WTC11 (cell line): ENCODE measurements at regions not wholly inside any gene's neighbourhood (a gene's known extent, or its start where the extent isn't known, plus 50 kb on each side); places are given as distances from the start of the nearest gene placed in this dataset.

Experiments used
- ATAC-seq: fragments of 200-7000 bp; cut with Tn5 transposase; 2 replicates; pipeline ENCODE4 v1.10.0; 2021; ENCODE audit warnings: mild to moderate bottlenecking, moderate library complexity
- CTCF ChIA-PET: fragments of 300-600 bp; sonication (Branson Sonifier 250); formaldehyde crosslinking; loops from one replicate; lab custom pipeline; 2021; ENCODE audit warnings: antibody characterized with exemption; lab: Charles Lee
- POLR2A ChIA-PET: fragments of 350-600 bp; sonication (Branson Sonifier 250); formaldehyde crosslinking; loops from one replicate; lab custom pipeline; 2021; ENCODE audit warnings: antibody characterized with exemption; lab: Charles Lee
- DNase-seq: peaks from one replicate; pipeline ENCODE4 v3.0.0; 2021; ENCODE audit warnings: low spot score
- H3K27ac Mint-ChIP-seq: 2 replicates; pipeline ENCODE4 v1.8.0; 2021; ENCODE audit warnings: mixed read lengths
- H3K27me3 Mint-ChIP-seq: 2 replicates; pipeline ENCODE4 v1.8.0; 2021; ENCODE audit warnings: low read depth, mild to moderate bottlenecking, moderate library complexity, mixed read lengths
- H3K36me3 Mint-ChIP-seq: 2 replicates; pipeline ENCODE4 v1.8.0; 2021; ENCODE audit warnings: mixed read lengths
- H3K4me1 Mint-ChIP-seq: 2 replicates; pipeline ENCODE4 v1.8.0; 2022; ENCODE audit warnings: mixed read lengths
- H3K4me3 Mint-ChIP-seq: 2 replicates; pipeline ENCODE4 v1.8.0; 2021; ENCODE audit warnings: mild to moderate bottlenecking, moderate library complexity, mixed read lengths
- H3K9me3 Mint-ChIP-seq: 2 replicates; pipeline ENCODE4 v1.8.0; 2021; ENCODE audit warnings: mixed read lengths
- ATF3 ChIP-seq: sonication (generic); formaldehyde crosslinking; conservative IDR thresholded peaks from 2 replicates; pipeline ENCODE4 v1.8.1; 2022; ENCODE audit warnings: mild to moderate bottlenecking, missing genetic modification reagents
- CDX4 ChIP-seq: fragments of 250-450 bp; sonication (Bioruptor Pico); IDR thresholded peaks from 2 replicates; pipeline ENCODE4 v1.9.0; 2021; ENCODE audit warnings: moderate library complexity, mild to moderate bottlenecking, inconsistent platforms, borderline replicate concordance
- FOXK1 ChIP-seq: sonication (generic); formaldehyde crosslinking; IDR thresholded peaks from 2 replicates; pipeline ENCODE4 v1.8.0; 2022; ENCODE audit warnings: mild to moderate bottlenecking, moderate library complexity, missing genetic modification reagents
- GRHL2 ChIP-seq: fragments of 250-450 bp; sonication (Bioruptor Pico); IDR thresholded peaks from 2 replicates; pipeline ENCODE4 v1.8.0; 2022; ENCODE audit warnings: mild to moderate bottlenecking, moderate library complexity; ENCODE audit not compliant: insufficient replicate concordance, severe bottlenecking
- KAT7 ChIP-seq: sonication (generic); formaldehyde crosslinking; IDR thresholded peaks from 2 replicates; pipeline ENCODE4 v1.8.1; 2023; ENCODE audit warnings: missing genetic modification reagents, mild to moderate bottlenecking, borderline replicate concordance
- NR1H2 ChIP-seq: sonication (generic); formaldehyde crosslinking; IDR thresholded peaks from 2 replicates; pipeline ENCODE4 v1.9.0; 2021; ENCODE audit warnings: mild to moderate bottlenecking, moderate library complexity, missing genetic modification reagents
- PRDM15 ChIP-seq: sonication (generic); formaldehyde crosslinking; IDR thresholded peaks from 2 replicates; pipeline ENCODE4 v1.8.0; 2022; ENCODE audit warnings: missing genetic modification reagents
- PRRX2 ChIP-seq: fragments of 250-450 bp; sonication (Bioruptor Pico); IDR thresholded peaks from 2 replicates; pipeline ENCODE4 v1.8.0; 2021; ENCODE audit warnings: mild to moderate bottlenecking
- ZNF317 ChIP-seq: sonication (generic); formaldehyde crosslinking; IDR thresholded peaks from 2 replicates; pipeline ENCODE4 v1.8.1; 2023; ENCODE audit warnings: low read depth, mild to moderate bottlenecking, moderate library complexity, missing genetic modification reagents, borderline replicate concordance
- TF ChIP-seq, protein P1 (sequence below): fragments of 250-450 bp; sonication (Bioruptor Pico); conservative IDR thresholded peaks from 2 replicates; pipeline ENCODE4 v1.9.0; 2021; ENCODE audit warnings: mild to moderate bottlenecking
- TF ChIP-seq, protein P2 (sequence below): sonication (generic); formaldehyde crosslinking; IDR thresholded peaks from 2 replicates; pipeline ENCODE4 v1.8.1; 2023; ENCODE audit warnings: mild to moderate bottlenecking, missing genetic modification reagents, borderline replicate concordance
- TF ChIP-seq, protein P3 (sequence below): fragments of 200-600 bp; IDR thresholded peaks from 2 replicates; pipeline ENCODE4 v1.8.0; 2022; ENCODE audit warnings: antibody characterized with exemption

GRCh38 chr17:34173241-34173640 is 81.8 kb upstream of the CCL2 start:
- peaks cover 27% of the 10 kb centered on the region for H3K9me3 Mint-ChIP-seq
- ChIA-PET CTCF (no interaction called here), POLR2A (no interaction called here)
- TF ChIP-seq ATF3 (CRISPR knock-in tag), result no peak
- H3K4me3 Mint-ChIP-seq, result no peak overlapping the region
- no peaks in the 10 kb centered on the region; the same call in 1 of the 2 replicates for H3K27me3 Mint-ChIP-seq
- H3K27ac Mint-ChIP-seq, result no peak overlapping the region
- H3K36me3 Mint-ChIP-seq, result peaks cover 9% of the 10 kb centered on the region
- peaks cover 40% of the 10 kb centered on the region for H3K4me1 Mint-ChIP-seq
- ATAC-seq, result no peak
- no peak for DNase-seq

- TF ChIP-seq CDX4 (CRISPR knock-in tag) (no peak), FOXK1 (no peak), KAT7 (no peak), ZNF317 (CRISPR knock-in tag) (no peak), PRRX2 (no peak), NR1H2 (CRISPR knock-in tag) (no peak), GRHL2 (CRISPR knock-in tag) (no peak), PRDM15 (CRISPR knock-in tag) (no peak)
- TF ChIP-seq, protein P1, sequence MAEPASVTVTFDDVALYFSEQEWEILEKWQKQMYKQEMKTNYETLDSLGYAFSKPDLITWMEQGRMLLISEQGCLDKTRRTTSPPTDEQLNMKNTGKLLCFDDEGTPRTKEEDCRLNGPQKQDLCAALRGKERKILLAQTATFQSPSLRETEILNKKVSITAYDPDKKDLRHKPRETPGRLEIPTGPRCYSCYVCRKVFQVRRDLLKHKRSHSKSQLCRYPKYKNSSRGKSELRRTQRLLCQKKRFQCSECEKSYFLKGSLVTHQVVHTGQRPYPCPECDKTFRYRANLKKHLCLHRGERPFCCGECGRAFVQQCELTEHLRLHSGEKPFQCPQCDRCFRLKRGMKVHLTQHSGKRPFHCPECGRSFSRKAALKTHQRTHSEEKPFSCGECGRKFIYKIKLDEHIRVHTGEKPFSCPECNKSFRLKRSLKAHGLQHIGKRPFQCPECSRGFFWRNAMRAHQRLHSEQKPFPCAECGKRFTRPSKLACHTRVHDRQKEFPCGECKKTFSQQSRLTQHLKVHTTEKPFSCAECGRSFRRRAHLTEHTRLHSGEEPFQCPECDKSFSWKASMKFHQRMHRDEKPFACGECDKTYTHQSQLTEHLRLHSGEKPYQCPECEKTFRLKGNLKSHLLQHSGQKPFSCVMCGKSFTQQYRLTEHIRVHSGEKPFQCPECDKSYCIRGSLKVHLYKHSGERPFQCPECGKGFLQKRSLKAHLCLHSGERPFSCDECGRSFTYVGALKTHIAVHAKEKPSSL, result no peak
- TF ChIP-seq, protein P2, sequence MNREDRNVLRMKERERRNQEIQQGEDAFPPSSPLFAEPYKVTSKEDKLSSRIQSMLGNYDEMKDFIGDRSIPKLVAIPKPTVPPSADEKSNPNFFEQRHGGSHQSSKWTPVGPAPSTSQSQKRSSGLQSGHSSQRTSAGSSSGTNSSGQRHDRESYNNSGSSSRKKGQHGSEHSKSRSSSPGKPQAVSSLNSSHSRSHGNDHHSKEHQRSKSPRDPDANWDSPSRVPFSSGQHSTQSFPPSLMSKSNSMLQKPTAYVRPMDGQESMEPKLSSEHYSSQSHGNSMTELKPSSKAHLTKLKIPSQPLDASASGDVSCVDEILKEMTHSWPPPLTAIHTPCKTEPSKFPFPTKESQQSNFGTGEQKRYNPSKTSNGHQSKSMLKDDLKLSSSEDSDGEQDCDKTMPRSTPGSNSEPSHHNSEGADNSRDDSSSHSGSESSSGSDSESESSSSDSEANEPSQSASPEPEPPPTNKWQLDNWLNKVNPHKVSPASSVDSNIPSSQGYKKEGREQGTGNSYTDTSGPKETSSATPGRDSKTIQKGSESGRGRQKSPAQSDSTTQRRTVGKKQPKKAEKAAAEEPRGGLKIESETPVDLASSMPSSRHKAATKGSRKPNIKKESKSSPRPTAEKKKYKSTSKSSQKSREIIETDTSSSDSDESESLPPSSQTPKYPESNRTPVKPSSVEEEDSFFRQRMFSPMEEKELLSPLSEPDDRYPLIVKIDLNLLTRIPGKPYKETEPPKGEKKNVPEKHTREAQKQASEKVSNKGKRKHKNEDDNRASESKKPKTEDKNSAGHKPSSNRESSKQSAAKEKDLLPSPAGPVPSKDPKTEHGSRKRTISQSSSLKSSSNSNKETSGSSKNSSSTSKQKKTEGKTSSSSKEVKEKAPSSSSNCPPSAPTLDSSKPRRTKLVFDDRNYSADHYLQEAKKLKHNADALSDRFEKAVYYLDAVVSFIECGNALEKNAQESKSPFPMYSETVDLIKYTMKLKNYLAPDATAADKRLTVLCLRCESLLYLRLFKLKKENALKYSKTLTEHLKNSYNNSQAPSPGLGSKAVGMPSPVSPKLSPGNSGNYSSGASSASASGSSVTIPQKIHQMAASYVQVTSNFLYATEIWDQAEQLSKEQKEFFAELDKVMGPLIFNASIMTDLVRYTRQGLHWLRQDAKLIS (CRISPR knock-in tag), result no peak
- TF ChIP-seq, protein P3, sequence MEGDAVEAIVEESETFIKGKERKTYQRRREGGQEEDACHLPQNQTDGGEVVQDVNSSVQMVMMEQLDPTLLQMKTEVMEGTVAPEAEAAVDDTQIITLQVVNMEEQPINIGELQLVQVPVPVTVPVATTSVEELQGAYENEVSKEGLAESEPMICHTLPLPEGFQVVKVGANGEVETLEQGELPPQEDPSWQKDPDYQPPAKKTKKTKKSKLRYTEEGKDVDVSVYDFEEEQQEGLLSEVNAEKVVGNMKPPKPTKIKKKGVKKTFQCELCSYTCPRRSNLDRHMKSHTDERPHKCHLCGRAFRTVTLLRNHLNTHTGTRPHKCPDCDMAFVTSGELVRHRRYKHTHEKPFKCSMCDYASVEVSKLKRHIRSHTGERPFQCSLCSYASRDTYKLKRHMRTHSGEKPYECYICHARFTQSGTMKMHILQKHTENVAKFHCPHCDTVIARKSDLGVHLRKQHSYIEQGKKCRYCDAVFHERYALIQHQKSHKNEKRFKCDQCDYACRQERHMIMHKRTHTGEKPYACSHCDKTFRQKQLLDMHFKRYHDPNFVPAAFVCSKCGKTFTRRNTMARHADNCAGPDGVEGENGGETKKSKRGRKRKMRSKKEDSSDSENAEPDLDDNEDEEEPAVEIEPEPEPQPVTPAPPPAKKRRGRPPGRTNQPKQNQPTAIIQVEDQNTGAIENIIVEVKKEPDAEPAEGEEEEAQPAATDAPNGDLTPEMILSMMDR, result no peak
- DNase-seq, result no peak
- Mint-ChIP-seq H3K36me3 (peaks cover 9% of the 10 kb centered on the region), H3K27ac (no peak overlapping the region), H3K27me3 (no peaks in the 10 kb centered on the region), H3K9me3 (peaks cover 27% of the 10 kb centered on the region), H3K4me1 (peaks cover 44% of the 10 kb centered on the region), H3K4me3 (no peak overlapping the region)
- no peak for ATAC-seq
- POLR2A ChIA-PET, result no interaction called here
- CTCF ChIA-PET, result no interaction called here
Observed at GRCh38 chr17:34174496-34174895, 80.6 kb upstream of the CCL2 start.
